ENCODE measurements at regions not wholly inside any gene's neighbourhood (a gene's known extent, or its start where the extent isn't known, plus 50 kb on each side); places are given as distances from the start of the nearest gene placed in this dataset.

DNA sequence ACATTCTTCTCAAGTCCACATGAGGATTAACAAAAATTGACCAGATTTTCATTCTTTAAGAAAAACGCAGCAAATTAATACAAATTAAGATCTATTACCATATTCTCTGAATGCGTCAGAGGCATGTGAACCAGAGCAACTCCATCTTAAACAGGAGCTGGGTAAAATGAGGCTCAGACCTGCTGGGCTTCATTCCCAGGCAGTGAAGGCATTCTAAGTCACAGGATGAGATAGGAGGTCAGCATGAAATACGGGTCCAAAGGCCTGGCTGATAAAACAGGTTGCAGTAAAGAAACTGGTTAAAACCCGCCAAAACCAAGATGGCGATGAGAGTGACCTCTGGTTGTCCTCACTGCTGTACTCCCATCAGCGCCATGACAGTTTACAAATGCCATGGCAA lies 217.6 kb downstream of the RDH14 start:
- Histone ChIP-seq H3K27me3 (ENCODE audit: control insufficient read depth, extremely low read depth, insufficient read depth, low read length) (no peaks in the 10 kb centered on the region), H3K4me2 (ENCODE audit: control insufficient read depth, extremely low read depth, insufficient read depth, low read depth, low read length) (no peak overlapping the region), H4K20me1 (ENCODE audit: control insufficient read depth, extremely low read depth, insufficient read depth, low read length) (no peaks in the 10 kb centered on the region), H3K36me3 (ENCODE audit: control insufficient read depth in 2 of 2, extremely low read depth in 1 of 2, insufficient read depth in 2 of 2, low read length in 2 of 2) (no peaks in the 10 kb centered on the region), H3K4me1 (ENCODE audit: control insufficient read depth, extremely low read depth, insufficient read depth, low read length) (no peaks in the 10 kb centered on the region), H3K4me3 (ENCODE audit: control insufficient read depth in 2 of 3, extremely low read depth in 1 of 3, insufficient read depth in 2 of 3, low read depth in 1 of 3, low read length in 3 of 3) (no peak overlapping the region), H3K9me3 (ENCODE audit: control insufficient read depth, low read depth, low read length) (no peaks in the 10 kb centered on the region), H2AFZ (ENCODE audit: control insufficient read depth, low read length) (no peak overlapping the region), H3K9me1 (ENCODE audit: control insufficient read depth, extremely low read depth, insufficient read depth, low read length) (no peaks in the 10 kb centered on the region), H3K27ac (ENCODE audit: control insufficient read depth, insufficient read depth, low read length) (no peak overlapping the region), H3K79me2 (ENCODE audit: control insufficient read depth, insufficient read depth, low read length) (no peaks in the 10 kb centered on the region), H3K9ac (ENCODE audit: control insufficient read depth, extremely low read depth, insufficient read depth, low read length) (no peak overlapping the region)
- FAIRE-seq (no peak), DNase-seq (ENCODE audit: low read depth, low spot score) (no peak)
- dilution Hi-C loops (cut with MboI; ENCODE audit: extremely low pct_ligation_motif_present, low sequenced_read_pairs), result no loop called here
- TF ChIP-seq EZH2 (IDR thresholded peaks at IDR 0.05; ENCODE audit: low read length), result no peak
- TF ChIP-seq, protein P1, sequence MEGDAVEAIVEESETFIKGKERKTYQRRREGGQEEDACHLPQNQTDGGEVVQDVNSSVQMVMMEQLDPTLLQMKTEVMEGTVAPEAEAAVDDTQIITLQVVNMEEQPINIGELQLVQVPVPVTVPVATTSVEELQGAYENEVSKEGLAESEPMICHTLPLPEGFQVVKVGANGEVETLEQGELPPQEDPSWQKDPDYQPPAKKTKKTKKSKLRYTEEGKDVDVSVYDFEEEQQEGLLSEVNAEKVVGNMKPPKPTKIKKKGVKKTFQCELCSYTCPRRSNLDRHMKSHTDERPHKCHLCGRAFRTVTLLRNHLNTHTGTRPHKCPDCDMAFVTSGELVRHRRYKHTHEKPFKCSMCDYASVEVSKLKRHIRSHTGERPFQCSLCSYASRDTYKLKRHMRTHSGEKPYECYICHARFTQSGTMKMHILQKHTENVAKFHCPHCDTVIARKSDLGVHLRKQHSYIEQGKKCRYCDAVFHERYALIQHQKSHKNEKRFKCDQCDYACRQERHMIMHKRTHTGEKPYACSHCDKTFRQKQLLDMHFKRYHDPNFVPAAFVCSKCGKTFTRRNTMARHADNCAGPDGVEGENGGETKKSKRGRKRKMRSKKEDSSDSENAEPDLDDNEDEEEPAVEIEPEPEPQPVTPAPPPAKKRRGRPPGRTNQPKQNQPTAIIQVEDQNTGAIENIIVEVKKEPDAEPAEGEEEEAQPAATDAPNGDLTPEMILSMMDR (optimal IDR thresholded peaks at IDR 0.05 in 1 of 3, IDR thresholded peaks at IDR 0.05 in 1 of 3, conservative IDR thresholded peaks at IDR 0.05 in 1 of 3; ENCODE audit: extremely low read depth in 1 of 3, insufficient read depth in 2 of 3, low read length in 3 of 3), result no peak

GRCh38 chr2:18339326-18339725 lies 221.1 kb downstream of the RDH14 start:
- Histone ChIP-seq H4K20me1 (ENCODE audit: control insufficient read depth, extremely low read depth, insufficient read depth, low read length) (no peaks in the 10 kb centered on the region), H2AFZ (ENCODE audit: control insufficient read depth, low read length) (no peak overlapping the region), H3K27me3 (ENCODE audit: control insufficient read depth, extremely low read depth, insufficient read depth, low read length) (no peaks in the 10 kb centered on the region), H3K36me3 (ENCODE audit: control insufficient read depth in 2 of 2, extremely low read depth in 1 of 2, insufficient read depth in 2 of 2, low read length in 2 of 2) (no peaks in the 10 kb centered on the region), H3K4me2 (ENCODE audit: control insufficient read depth, extremely low read depth, insufficient read depth, low read depth, low read length) (no peak overlapping the region), H3K79me2 (ENCODE audit: control insufficient read depth, insufficient read depth, low read length) (no peaks in the 10 kb centered on the region), H3K4me1 (ENCODE audit: control insufficient read depth, extremely low read depth, insufficient read depth, low read length) (peaks cover 8% of the 10 kb centered on the region), H3K9me1 (ENCODE audit: control insufficient read depth, extremely low read depth, insufficient read depth, low read length) (no peaks in the 10 kb centered on the region), H3K9me3 (ENCODE audit: control insufficient read depth, low read depth, low read length) (no peaks in the 10 kb centered on the region), H3K9ac (ENCODE audit: control insufficient read depth, extremely low read depth, insufficient read depth, low read length) (no peak overlapping the region), H3K27ac (ENCODE audit: control insufficient read depth, insufficient read depth, low read length) (no peak overlapping the region), H3K4me3 (ENCODE audit: control insufficient read depth in 2 of 3, extremely low read depth in 1 of 3, insufficient read depth in 2 of 3, low read depth in 1 of 3, low read length in 3 of 3) (no peak overlapping the region)
- FAIRE-seq, result no peak
- no peak for DNase-seq (ENCODE audit: low read depth, low spot score)
- dilution Hi-C loops (cut with MboI; ENCODE audit: extremely low pct_ligation_motif_present, low sequenced_read_pairs), result no loop called here
- no peak for TF ChIP-seq EZH2 (IDR thresholded peaks at IDR 0.05; ENCODE audit: low read length)
- TF ChIP-seq, protein P1 (optimal IDR thresholded peaks at IDR 0.05 in 1 of 3, IDR thresholded peaks at IDR 0.05 in 1 of 3, conservative IDR thresholded peaks at IDR 0.05 in 1 of 3; ENCODE audit: extremely low read depth in 1 of 3, insufficient read depth in 2 of 3, low read length in 3 of 3), result no peak

Measured in keratinocyte (primary cell).